SW480 (cell line): ENCODE measurements at regions not wholly inside any gene's neighbourhood (a gene's known extent, or its start where the extent isn't known, plus 50 kb on each side); places are given as distances from the start of the nearest gene placed in this dataset.
"Not testable (repeated sequence)": the region's sequence is repeated elsewhere in the genome, so short reads cannot be mapped to it uniquely, and the experiment has no call there.

Experiments used
- DNase-seq: peaks from one replicate; pipeline ENCODE4 v3.0.0-alpha.2; 2016; ENCODE audit warnings: low spot score

- no peak for DNase-seq
These were observed 1041.1 kb upstream of the CDH6 start for GRCh38 chr5:30152431-30152830.

GRCh38 chr5:30150231-30150630 is 1043.3 kb upstream of the CDH6 start:
- no peak for DNase-seq

GRCh38 chr5:30149526-30149925 is 1044.0 kb upstream of the CDH6 start:
- no peak for DNase-seq

GRCh38 chr5:30147976-30148375 is 1045.5 kb upstream of the CDH6 start:
- no peak for DNase-seq

GRCh38 chr5:30144059-30144458 is 1049.4 kb upstream of the CDH6 start:
- DNase-seq = not testable (repeated sequence)

GRCh38 chr5:30142432-30142831 is 1051.1 kb upstream of the CDH6 start:
- no peak for DNase-seq

- no peak for DNase-seq
These were observed 1072.4 kb upstream of the CDH6 start for GRCh38 chr5:30121043-30121442.

- DNase-seq = no peak
These were observed 1076.4 kb upstream of the CDH6 start for GRCh38 chr5:30117135-30117534.

- no peak for DNase-seq
These were observed 1079.9 kb upstream of the CDH6 start for GRCh38 chr5:30113542-30113941.

GRCh38 chr5:30112867-30113266 is 1080.6 kb upstream of the CDH6 start:
- no peak for DNase-seq

GRCh38 chr5:30108051-30108450 is 1085.4 kb upstream of the CDH6 start:
- DNase-seq = no peak

GRCh38 chr5:30106596-30106995 is 1086.9 kb upstream of the CDH6 start:
- DNase-seq = no peak

- no peak for DNase-seq
These were observed 1088.5 kb upstream of the CDH6 start for GRCh38 chr5:30104872-30105596.

GRCh38 chr5:30103452-30104202 is 1089.9 kb upstream of the CDH6 start:
- no peak for DNase-seq

GRCh38 chr5:30103052-30103451 is 1090.4 kb upstream of the CDH6 start:
- DNase-seq = no peak

- DNase-seq = no peak
These were observed 1091.3 kb upstream of the CDH6 start for GRCh38 chr5:30102185-30102584.

GRCh38 chr5:30100929-30101328 is 1092.6 kb upstream of the CDH6 start:
- no peak for DNase-seq

GRCh38 chr5:30100148-30100713 is 1093.3 kb upstream of the CDH6 start:
- DNase-seq = no peak

GRCh38 chr5:30099634-30100033 is 1093.9 kb upstream of the CDH6 start:
- DNase-seq = no peak

- no peak for DNase-seq
These were observed 1094.5 kb upstream of the CDH6 start for GRCh38 chr5:30098940-30099339.

- DNase-seq = no peak
These were observed 1100.9 kb upstream of the CDH6 start for GRCh38 chr5:30092548-30092947.

- no peak for DNase-seq
These were observed 1123.8 kb upstream of the CDH6 start for GRCh38 chr5:30069441-30070263.
